GM06990 (cell line): ENCODE measurements at regions not wholly inside any gene's neighbourhood (a gene's known extent, or its start where the extent isn't known, plus 50 kb on each side); places are given as distances from the start of the nearest gene placed in this dataset.

ENCODE experiments used
- DNase-seq: peaks from one replicate; pipeline ENCODE4 v3.0.0-alpha.2; 2011; ENCODE audit not compliant: insufficient read length; ENCODE audit errors: extremely low read depth
- H3K27me3 ChIP-seq: replicated peaks from 2 replicates; pipeline ENCODE4 v1.6.0; 2011; ENCODE audit warnings: low read length; ENCODE audit not compliant: control insufficient read depth, insufficient read depth
- H3K36me3 ChIP-seq: 2 replicates; pipeline ENCODE4 v1.5.1; 2011; ENCODE audit warnings: low read length; ENCODE audit not compliant: control insufficient read depth, insufficient read depth
- H3K4me3 ChIP-seq: replicated peaks from 2 replicates; pipeline ENCODE4 v1.5.1; 2011; ENCODE audit warnings: low read depth, mild to moderate bottlenecking, control low read depth, low read length
- TF ChIP-seq, protein P1 (sequence below): IDR thresholded peaks from 2 replicates; pipeline ENCODE4 v1.5.1; 2011; ENCODE audit warnings: low read length, control low read depth, mild to moderate bottlenecking, inconsistent platforms; ENCODE audit not compliant: insufficient read depth, poor library complexity, severe bottlenecking

DNA sequence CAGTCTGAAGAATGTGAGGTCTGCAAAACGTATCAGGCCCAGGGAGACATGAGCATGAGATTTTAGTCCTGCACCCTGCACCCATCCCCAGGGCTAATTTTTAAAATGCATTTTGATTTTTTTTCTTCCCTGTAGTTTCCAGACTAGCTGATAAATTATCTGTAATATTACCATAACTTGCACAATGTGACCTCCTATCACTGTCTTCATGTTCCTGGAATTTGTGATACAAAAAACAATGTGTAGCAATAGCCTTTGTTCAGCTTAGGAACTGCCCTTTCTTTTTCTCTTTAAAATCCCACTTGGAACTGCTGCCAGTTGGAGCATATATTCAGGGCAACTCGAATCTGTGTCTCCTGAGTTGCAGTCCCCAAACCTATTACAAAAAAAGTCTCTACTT lies 222.8 kb upstream of the HS6ST1 start:
- H3K27me3 ChIP-seq, result no peaks in the 10 kb centered on the region; the same call in 1 of the 2 replicates
- no peaks in the 10 kb centered on the region for H3K36me3 ChIP-seq
- no peak overlapping the region for H3K4me3 ChIP-seq
- DNase-seq, result no peak
- TF ChIP-seq, protein P1, sequence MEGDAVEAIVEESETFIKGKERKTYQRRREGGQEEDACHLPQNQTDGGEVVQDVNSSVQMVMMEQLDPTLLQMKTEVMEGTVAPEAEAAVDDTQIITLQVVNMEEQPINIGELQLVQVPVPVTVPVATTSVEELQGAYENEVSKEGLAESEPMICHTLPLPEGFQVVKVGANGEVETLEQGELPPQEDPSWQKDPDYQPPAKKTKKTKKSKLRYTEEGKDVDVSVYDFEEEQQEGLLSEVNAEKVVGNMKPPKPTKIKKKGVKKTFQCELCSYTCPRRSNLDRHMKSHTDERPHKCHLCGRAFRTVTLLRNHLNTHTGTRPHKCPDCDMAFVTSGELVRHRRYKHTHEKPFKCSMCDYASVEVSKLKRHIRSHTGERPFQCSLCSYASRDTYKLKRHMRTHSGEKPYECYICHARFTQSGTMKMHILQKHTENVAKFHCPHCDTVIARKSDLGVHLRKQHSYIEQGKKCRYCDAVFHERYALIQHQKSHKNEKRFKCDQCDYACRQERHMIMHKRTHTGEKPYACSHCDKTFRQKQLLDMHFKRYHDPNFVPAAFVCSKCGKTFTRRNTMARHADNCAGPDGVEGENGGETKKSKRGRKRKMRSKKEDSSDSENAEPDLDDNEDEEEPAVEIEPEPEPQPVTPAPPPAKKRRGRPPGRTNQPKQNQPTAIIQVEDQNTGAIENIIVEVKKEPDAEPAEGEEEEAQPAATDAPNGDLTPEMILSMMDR, result no peak

DNA sequence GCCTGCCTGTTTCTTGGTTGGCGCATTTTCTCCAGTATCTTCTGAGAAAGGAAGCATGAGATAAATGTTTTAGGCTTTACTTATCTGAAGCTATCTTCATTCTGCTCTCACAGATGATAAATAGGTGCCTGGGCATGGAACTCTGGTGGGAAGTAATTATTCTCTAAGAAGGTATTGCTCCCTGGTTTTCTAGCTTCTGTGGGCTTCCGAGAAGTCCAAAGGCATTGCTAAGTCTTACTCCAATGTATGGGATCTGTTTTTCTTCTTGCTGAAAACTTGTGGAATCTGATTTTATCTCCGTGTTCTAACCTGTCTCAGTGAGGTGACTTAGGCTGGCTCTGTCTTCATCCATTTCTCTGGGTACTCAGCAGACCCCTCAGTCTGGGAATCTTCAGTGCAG lies 224.4 kb upstream of the HS6ST1 start:
- TF ChIP-seq, protein P1, result no peak
- Histone ChIP-seq H3K36me3 (no peaks in the 10 kb centered on the region), H3K4me3 (no peak overlapping the region), H3K27me3 (no peaks in the 10 kb centered on the region; the same call in 1 of the 2 replicates)
- DNase-seq, result no peak

DNA sequence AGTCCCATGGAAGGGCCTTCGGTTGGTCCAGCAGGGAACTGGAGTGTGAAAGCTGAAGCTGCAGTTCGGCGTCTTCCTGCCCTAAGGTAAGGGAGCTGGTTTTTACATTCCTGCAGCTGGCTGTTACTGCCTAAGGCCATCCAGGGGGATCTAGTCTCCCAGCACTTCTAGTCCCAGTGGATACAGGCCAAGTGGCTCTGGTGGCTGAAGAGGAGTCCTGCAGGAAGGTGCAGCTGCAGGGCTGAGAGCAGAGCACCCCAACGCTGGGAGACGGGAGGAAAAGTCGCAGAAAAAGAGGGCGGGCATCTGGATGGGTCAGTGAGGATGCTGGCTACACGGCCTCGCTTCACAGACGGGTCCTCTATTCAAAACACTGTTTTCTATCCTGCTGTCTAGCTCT lies 225.0 kb upstream of the HS6ST1 start:
- DNase-seq, result no peak
- Histone ChIP-seq H3K27me3 (no peaks in the 10 kb centered on the region), H3K36me3 (no peaks in the 10 kb centered on the region), H3K4me3 (no peak overlapping the region)
- TF ChIP-seq, protein P1, result no peak

DNA sequence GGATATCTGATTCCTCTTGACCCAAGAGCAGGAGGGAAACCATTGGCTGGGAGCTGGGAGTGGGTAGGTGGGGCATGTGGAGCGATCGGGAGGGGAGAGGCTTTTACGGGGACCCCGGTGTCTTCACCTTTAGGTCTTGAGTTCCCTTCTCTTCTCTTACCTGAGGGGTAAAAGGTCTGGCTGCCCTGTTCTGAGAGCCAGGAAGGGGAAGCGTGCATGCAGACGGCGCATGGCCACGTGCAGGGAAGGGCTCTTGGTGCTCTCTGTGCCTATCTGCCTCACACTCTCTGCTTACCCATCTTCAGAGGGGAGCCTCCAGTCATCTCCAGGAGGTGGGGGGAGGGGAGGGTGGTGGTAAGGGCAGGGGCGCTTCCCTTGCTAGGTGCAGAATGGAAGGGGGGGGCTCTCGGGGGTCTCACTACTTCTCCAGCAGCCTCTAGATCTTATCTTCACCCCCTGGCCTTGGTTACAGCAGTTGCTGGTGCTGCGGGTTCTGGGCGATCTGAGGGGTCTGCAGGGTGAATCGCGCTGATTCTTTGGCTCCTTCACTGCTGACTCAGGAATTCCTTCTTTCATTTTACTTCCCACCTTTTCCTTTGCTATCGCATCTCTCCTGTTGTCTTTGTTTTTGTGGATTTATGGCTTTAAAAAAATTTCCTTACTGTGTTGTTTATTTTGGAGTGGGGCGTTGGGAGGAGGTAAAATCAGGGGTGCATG lies 225.8 kb upstream of the HS6ST1 start:
- no peak for DNase-seq
- TF ChIP-seq, protein P1, result no peak
- Histone ChIP-seq H3K4me3 (no peak overlapping the region), H3K27me3 (no peaks in the 10 kb centered on the region), H3K36me3 (no peaks in the 10 kb centered on the region)

DNA sequence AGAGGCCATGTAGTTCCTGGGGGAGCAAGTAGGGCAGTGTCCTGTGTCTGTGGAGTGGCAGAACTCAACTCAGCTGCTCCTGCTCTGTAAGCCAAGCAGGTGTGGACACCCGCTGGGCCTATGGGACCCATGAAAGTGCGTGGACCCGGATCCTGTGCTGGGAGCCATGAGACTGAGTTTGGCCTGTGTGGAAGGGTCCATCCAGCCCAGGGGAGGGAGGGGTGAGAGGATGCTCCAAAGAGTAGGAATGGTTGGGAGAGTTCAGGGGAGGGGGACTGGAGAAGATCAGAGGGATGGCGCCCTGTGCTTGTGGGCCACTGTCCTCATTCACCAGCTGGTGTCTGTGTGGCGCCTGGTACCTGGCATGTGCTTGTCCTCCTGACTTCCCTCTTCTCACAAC lies 226.4 kb upstream of the HS6ST1 start:
- DNase-seq, result no peak
- Histone ChIP-seq H3K36me3 (no peaks in the 10 kb centered on the region), H3K4me3 (no peak overlapping the region), H3K27me3 (no peaks in the 10 kb centered on the region)
- TF ChIP-seq, protein P1, result no peak

DNA sequence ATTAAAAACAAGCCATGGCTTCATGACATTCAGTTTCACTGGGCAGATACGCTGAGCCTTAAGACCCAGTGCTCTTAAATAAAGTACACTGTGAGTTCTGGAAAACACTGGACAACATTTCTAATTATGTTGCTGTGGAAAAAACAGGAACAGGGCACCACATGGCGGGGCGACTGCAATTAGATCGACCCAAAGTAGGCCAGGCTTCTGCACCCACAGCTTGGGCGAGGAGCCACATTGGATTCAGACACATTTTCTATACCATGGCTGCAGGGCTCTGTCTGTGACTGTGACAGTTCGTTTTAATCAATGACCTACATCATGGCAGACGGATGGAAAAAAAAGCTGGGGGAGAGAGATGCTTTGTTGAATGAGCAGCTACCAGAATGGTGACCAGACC lies 227.2 kb upstream of the HS6ST1 start:
- TF ChIP-seq, protein P1, result no peak
- Histone ChIP-seq H3K27me3 (no peaks in the 10 kb centered on the region), H3K36me3 (no peaks in the 10 kb centered on the region), H3K4me3 (no peak overlapping the region)
- no peak for DNase-seq
